Mononuclear cell (primary cell): ENCODE measurements at regions not wholly inside any gene's neighbourhood (a gene's known extent, or its start where the extent isn't known, plus 50 kb on each side); places are given as distances from the start of the nearest gene placed in this dataset.

Experiments
- H3K27me3 ChIP-seq: 2 replicates; pipeline ENCODE4 v1.6.0; 2011; ENCODE audit warnings: low read length, control low read depth; ENCODE audit not compliant: insufficient read depth
- H3K4me1 ChIP-seq: 2 replicates; pipeline ENCODE4 v1.5.1; 2011; ENCODE audit warnings: mild to moderate bottlenecking, low read length, control low read depth; ENCODE audit not compliant: insufficient read depth
- H3K4me3 ChIP-seq: 2 replicates; pipeline ENCODE4 v1.5.1; 2011; ENCODE audit warnings: mild to moderate bottlenecking, low read length, moderate library complexity
- H3K9me3 ChIP-seq: 2 replicates; pipeline ENCODE4 v1.5.1; 2011; ENCODE audit warnings: low read depth, mild to moderate bottlenecking, control low read depth, low read length

DNA sequence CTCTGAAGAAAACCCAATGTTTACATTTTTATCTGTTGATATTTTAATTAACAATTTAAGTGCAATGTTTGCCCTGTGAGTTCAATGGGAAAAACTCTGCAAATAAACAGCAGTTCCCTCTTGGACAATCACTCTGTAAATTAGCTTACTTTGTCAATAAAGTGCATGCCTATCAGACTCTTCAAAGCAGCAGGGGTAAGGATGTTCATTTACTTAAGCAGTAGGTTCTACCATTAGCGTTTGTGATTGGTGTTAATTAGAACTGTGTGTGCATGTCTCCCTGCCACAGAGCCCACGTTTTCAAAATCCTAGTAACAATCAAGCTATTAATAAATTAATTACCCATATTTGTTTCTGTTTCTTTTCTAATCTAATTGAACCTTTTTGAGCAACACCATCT is 1921.6 kb upstream of the WWC1 start:
- Histone ChIP-seq H3K27me3 (no peaks in the 10 kb centered on the region), H3K4me1 (no peaks in the 10 kb centered on the region), H3K4me3 (no peak overlapping the region), H3K9me3 (no peaks in the 10 kb centered on the region)

DNA sequence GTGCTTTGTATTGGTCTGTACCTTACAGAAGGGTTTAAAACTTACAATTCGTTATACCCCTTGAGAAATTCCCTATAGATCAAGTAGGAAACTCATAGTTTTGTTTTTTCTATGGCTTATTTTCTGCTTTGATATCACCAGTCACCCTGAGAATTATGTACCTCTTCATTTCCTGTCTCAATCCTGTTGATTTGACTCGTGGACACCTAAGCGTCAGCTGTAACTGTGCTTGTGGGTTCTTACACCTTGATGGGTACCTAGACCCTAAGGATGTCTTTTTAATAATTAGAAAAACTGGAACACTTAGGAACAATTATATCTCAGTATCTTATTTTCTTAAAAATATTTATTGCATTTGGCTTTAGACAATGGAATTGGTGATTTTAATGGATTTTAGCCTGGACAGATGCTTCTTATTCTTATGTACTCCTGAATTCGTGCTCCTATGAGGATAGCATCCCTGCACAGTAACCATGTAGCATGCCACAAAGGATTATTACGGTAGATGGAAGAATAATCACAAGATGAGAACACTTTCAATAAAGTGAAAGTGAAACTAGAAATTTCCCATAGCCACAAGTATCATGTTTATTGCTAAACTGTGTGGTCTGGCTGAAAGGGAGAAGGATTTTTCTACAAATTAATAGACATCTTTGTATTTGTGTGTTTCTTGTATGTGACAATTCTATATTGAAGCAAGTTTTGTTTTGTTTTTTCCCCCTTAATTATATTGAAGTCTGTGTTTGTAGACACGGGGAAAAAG is 1920.3 kb upstream of the WWC1 start:
- Histone ChIP-seq H3K4me3 (no peak overlapping the region), H3K9me3 (no peaks in the 10 kb centered on the region), H3K4me1 (no peaks in the 10 kb centered on the region), H3K27me3 (no peaks in the 10 kb centered on the region)

DNA sequence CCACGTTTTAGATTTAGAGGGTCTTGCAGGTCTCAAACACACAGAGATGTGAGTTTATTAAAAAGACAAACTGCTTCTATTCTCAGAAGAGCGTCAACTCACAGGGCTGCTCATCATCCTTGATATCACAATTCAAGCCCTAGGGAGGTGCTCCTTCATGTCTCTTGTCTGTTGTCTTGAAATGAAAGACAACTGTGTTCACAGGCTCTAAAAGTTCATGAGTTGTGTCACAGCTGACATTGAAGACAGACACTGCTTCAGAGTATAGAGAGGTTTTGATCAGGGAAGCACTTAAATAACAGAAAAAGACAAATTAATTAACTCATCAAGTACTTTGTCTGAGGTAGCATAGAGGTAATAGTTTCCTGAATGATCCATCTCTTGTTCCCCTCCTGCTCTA is 1917.6 kb upstream of the WWC1 start:
- Histone ChIP-seq H3K9me3 (peaks cover 4% of the 10 kb centered on the region), H3K4me1 (no peaks in the 10 kb centered on the region), H3K27me3 (no peaks in the 10 kb centered on the region), H3K4me3 (no peak overlapping the region)

DNA sequence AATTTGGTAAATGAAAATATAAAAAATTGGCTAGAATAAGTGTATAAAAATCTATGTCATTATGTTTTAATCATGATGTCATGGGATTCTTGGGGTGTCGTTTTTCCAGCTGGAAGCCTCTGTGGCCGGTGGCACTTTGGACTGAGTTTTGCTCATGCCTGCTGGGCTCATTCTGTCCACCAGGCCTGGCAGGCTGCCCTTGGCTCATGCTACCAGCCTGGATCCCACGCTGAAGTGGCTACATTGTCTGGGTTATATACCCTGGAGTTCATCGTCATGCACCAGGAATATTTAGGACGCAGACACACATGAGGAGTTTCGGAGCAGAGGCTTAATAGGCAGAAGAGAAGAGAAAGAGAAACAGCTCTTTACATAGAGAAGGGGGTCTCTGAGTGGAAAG is 1913.7 kb upstream of the WWC1 start:
- peaks cover 4% of the 10 kb centered on the region for H3K9me3 ChIP-seq
- H3K27me3 ChIP-seq: no peaks in the 10 kb centered on the region
- no peaks in the 10 kb centered on the region for H3K4me1 ChIP-seq
- no peak overlapping the region for H3K4me3 ChIP-seq

DNA sequence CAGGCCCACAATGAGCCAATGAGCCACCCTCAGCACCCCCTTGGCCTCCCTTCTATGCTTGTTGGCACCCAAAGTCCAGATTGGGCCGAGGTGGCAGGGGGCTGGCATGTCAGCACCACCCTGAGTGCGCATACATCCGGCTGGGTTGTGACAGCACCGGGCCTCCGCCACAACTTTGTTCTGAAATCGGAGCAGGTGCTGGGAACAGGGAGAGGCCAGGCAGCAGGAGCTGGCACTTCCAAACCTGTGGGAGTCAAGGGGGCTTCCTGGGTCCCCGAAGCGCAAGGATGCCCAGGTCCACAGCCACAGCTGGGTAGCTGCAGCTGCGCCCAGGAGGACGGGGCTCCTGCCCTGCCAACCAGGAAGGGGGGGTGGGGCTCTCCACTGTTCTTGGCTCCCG is 1911.9 kb upstream of the WWC1 start:
- Histone ChIP-seq H3K27me3 (no peaks in the 10 kb centered on the region), H3K4me3 (no peak overlapping the region), H3K4me1 (no peaks in the 10 kb centered on the region), H3K9me3 (peaks cover 4% of the 10 kb centered on the region)

DNA sequence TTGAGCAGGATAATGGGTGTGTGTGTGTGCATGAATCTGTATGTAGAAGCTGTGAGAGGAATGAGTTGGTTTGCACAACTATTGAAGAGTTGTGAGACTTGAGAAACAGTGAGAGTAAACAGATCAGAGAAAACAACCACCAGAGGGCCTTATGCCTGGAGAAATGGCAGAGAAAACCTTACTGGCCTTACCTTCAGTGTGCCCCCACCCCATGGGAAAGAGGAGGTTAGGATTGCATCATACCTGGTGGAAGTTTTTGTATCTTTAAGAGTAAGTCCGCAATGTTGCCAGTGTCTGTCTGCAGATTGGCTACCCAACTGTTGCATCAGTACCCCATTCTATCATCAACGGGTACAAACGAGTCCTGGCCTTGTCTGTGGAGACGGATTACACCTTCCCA is 1909.4 kb upstream of the WWC1 start:
- Histone ChIP-seq H3K4me1 (no peaks in the 10 kb centered on the region), H3K4me3 (no peak overlapping the region), H3K27me3 (no peaks in the 10 kb centered on the region), H3K9me3 (no peaks in the 10 kb centered on the region)

DNA sequence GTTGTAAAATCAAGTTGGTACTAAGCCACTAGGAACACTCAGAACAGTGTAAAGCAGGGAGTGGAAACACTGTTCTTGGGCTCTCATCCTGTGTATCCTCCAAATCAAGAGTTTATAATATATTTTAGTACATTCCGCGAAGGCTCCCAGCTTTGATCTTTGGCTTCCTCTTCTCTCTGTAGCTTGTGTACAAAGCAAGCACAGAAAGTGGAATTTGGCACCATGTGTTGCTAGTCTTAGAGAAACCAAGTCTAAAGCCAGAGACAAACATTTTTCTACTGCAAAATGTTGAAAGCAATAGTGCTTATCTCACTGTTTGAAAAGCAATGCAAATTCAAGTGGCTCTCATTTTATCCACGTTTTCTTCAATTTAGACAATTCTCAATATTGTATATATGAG is 1893.3 kb upstream of the WWC1 start:
- H3K4me3 ChIP-seq: no peak overlapping the region
- no peaks in the 10 kb centered on the region for H3K9me3 ChIP-seq
- H3K27me3 ChIP-seq: no peaks in the 10 kb centered on the region
- H3K4me1 ChIP-seq: no peaks in the 10 kb centered on the region

DNA sequence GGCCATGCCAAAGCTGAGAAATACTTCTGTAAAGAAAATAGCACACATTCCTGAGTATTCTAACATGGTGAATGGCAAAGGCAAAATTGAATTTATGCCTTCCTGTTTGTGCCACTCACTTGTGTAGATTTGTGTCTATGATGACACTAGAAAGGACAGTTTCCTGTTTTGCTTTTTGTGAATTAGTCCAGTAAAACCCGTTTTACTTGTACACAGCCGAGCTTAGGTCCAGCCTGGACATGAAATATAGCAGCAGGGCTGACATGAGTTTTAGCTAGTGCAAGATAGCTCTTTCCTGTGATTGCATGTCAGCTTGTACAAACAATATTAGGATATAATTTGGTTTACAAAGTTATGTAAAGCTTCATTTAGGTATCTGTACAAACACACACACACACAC is 1891.7 kb upstream of the WWC1 start:
- no peaks in the 10 kb centered on the region for H3K9me3 ChIP-seq
- no peaks in the 10 kb centered on the region for H3K27me3 ChIP-seq
- no peaks in the 10 kb centered on the region for H3K4me1 ChIP-seq
- H3K4me3 ChIP-seq: no peak overlapping the region

DNA sequence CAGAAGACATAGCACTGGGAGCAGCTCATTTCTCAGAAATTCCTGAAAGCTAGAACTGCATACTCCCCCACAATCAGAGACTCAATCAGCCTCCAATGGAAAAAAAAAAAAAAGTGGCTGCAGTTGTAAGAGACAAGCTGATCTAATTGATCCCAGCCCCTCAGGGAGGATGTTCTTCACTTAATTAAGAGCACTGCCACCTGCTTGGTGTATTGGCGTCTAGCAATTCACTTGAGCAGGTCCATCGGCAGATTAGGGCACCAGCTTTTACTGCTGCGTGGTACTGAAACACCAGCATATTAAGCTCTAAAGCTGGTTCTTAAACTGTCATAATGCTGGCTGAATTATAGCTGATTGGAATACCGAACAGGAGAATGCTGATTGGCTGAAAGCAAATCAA is 1890.1 kb upstream of the WWC1 start:
- Histone ChIP-seq H3K9me3 (no peaks in the 10 kb centered on the region), H3K4me3 (no peak overlapping the region), H3K27me3 (no peaks in the 10 kb centered on the region), H3K4me1 (no peaks in the 10 kb centered on the region)

DNA sequence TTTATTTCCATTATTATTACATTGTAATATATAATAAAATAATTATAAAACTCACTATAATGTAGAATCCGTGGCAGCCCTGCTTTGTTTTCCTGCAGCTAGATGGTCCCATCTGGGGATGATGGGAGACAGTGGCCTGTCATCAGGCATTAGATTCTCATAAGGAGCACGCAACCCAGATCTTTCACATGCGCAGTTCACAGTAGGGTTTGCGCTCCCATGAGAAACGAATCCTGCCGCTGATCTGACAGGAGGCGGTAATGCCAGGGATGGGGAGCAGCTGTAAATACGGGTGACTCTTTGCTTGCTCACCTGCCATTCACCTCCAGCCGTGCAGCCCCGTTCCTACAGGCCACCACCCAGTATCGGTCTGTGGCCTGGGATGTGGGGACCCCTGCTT is 1879.3 kb upstream of the WWC1 start:
- H3K27me3 ChIP-seq: no peaks in the 10 kb centered on the region
- H3K9me3 ChIP-seq: peaks cover 9% of the 10 kb centered on the region
- H3K4me3 ChIP-seq: no peak overlapping the region
- H3K4me1 ChIP-seq: no peaks in the 10 kb centered on the region

DNA sequence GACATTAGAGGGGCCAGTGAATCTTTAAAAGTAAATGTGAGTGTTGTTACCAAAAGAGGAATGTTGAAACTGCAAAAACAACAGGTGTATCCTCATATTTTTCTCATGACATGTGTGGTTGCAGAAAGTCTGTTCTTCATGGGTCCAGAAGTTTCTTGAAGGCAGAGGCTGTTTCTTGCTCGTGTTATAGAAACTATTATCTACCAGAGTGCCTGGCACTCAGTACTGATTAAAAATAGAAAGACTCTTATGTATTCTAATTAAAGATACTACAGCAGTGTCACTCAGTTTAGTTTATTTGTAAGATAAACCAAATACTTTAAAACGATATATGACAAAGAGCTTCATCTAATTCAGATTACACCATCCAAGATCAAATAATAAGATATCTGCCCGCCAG is 1864.2 kb upstream of the WWC1 start:
- H3K4me3 ChIP-seq: no peak overlapping the region
- H3K27me3 ChIP-seq: no peaks in the 10 kb centered on the region
- no peaks in the 10 kb centered on the region for H3K9me3 ChIP-seq
- no peaks in the 10 kb centered on the region for H3K4me1 ChIP-seq

DNA sequence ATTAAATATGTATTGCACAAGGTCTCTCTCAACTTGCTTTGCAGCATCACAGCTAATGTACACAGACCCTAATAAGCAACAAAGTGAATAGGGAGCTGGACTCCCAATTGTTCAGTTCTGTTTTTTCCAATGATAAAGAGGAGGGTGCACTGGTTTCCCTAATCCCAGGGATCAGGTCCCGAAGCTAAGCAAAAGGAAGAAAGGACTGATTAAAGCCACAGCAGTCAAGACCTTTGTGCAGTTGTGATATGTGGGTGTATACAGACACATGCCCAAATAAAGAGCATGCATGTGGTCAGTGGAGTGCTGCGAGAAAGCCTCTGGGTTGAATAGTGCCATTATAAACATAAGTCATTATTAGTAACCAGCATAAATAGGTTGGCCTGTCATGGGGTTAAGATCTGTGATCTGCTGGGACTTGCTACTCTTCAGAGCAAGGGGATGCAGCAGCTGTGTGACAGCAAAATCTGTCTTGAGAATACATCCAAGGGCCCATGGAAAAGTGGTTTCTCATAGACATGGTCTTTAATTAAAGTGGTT is 1863.1 kb upstream of the WWC1 start:
- no peaks in the 10 kb centered on the region for H3K27me3 ChIP-seq
- no peaks in the 10 kb centered on the region for H3K9me3 ChIP-seq
- H3K4me1 ChIP-seq: no peaks in the 10 kb centered on the region
- H3K4me3 ChIP-seq: no peak overlapping the region

DNA sequence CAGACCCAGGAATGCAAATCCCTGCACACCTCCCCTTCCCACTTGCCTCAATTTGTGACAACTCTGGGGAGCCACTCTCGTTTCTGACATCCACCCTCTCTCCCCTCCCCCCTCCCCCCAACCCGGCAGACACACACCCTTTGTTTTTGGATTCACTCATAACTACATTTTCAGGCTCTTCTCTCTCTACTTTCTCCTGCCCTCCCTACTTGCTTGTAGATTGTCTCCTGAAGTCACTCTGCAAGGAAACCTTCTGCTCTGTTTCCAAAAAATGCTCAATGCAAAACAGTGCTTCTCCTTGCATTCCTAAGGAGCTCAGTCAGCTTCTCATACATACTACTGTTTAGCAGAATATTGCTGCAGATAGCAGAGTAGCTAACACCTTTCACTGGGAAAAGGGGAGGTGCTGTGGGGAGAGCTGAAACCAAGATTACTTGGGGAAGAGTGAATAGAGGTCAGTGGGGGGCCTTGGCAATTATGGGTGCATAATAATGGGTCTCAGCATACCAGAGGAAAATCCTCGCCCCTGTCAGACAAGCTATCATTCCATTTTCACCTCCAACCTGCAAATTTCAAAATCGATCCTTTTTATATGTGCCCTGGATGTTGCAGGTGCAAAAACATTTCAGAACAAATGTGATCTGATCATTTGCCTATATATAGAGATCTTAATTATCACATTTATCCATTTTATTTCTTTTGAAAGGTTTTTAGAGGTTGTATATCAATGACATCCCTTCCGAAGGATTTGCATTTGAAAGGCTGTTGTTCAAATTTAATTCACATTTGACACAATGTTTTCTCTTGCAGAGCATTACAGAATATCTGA is 1860.7 kb upstream of the WWC1 start:
- Histone ChIP-seq H3K4me1 (no peaks in the 10 kb centered on the region), H3K4me3 (no peak overlapping the region), H3K27me3 (no peaks in the 10 kb centered on the region), H3K9me3 (no peaks in the 10 kb centered on the region)

DNA sequence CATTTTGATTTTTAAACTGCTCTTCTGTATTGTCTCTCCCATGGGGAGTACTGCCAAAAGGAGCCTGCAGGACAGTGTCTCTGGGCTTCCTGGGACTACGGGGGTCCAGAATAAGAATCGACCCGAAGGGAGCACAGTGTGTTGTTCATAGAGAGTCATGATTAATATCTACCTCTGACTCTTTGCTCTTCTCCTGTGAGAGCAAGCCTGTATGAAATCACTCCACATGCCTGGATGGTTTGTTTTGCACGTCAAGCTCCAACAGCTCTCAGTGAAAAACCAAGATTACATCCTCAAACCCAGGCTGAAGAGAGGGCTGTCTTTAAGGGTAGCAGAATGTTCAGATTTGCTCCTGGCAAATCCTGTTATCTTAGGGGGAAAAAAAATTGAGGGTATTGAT is 1860.0 kb upstream of the WWC1 start:
- no peak overlapping the region for H3K4me3 ChIP-seq

DNA sequence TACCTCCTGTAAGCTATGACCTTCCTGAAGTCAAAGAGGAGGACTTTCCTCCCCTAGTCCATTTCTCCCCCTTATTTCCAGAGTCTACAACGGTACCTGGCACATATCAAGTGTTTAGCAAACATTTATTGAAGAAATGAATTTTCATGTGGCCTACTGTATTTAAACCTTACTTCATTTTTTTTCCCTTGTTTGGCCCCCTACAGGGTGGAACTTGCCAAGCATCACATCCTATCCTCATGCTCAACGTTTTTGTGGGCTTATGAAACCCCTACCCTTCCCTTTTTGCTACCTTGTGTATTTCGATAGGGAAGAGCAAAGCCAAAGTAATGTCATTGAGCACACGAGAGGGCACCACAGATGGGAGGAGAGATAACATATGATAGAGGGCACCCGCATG is 1857.8 kb upstream of the WWC1 start:
- Histone ChIP-seq H3K4me3 (no peak overlapping the region), H3K27me3 (no peaks in the 10 kb centered on the region), H3K4me1 (no peaks in the 10 kb centered on the region), H3K9me3 (no peaks in the 10 kb centered on the region)

More for the DNA sequence above, 1860.0 kb upstream of the WWC1 start:
- H3K9me3 ChIP-seq: no peaks in the 10 kb centered on the region
- no peaks in the 10 kb centered on the region for H3K4me1 ChIP-seq
- no peaks in the 10 kb centered on the region for H3K27me3 ChIP-seq
